ENCODE measurements at regions not wholly inside any gene's neighbourhood (a gene's known extent, or its start where the extent isn't known, plus 50 kb on each side); places are given as distances from the start of the nearest gene placed in this dataset.

DNA sequence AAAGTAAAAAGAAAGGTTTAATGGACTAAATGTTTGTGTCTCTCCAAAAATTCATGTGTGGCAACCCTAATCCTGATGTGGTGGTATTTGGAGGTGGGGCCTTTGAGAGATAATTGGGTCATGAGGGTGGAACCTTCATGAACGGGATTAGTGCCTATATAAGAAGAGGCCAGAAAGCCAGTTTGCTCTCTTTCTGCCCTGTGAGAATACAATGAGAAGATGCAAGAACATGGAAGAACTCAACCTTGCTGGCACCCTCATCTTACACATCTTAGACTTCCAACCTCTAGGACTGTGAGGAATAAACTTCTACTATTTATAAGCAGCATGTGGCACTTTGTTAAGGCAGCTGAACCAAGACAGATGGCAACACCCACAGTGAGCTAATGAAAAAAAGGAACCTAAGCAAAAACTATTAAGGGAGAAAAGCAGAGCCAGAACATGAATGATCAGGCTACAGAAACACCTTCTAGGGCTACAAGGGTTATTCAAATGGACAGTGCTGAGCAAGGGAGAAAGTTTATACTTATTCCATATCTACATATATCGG is 159.5 kb downstream of the PLK2 start:
- intact Hi-C loops (cut with micrococcal nuclease; ENCODE audit: unreplicated experiment), result no loop called here
- CTCF ChIA-PET, result no interaction called here

GRCh38 chr5:58299256-58299655 is 160.6 kb downstream of the PLK2 start:
- ATAC-seq, result no peak
- no TSS peak for BruUV-seq (replicated peaks)
- CTCF ChIA-PET, result no interaction called here

More for the DNA sequence above, 159.5 kb downstream of the PLK2 start:
- H3K36me3 ChIP-seq (ENCODE audit: control insufficient read depth, insufficient read depth, low read length), result no peaks in the 10 kb centered on the region
- H3K4me1 ChIP-seq (ENCODE audit: control insufficient read depth, insufficient read depth, low read length), result no peaks in the 10 kb centered on the region
- no peak overlapping the region for H3K27ac ChIP-seq (ENCODE audit: low read length)
- DNase-seq (ENCODE audit: low read depth, low spot score), result no peak
- H3K9me3 ChIP-seq (ENCODE audit: control insufficient read depth, insufficient read depth, low read depth, low read length), result no peaks in the 10 kb centered on the region
- TF ChIP-seq REST (IDR thresholded peaks at IDR 0.05; ENCODE audit: insufficient read depth in 1 of 2, low read depth in 2 of 2, low read length in 1 of 2) (no peak), SIN3A (IDR thresholded peaks at IDR 0.05; ENCODE audit: borderline replicate concordance, insufficient read depth, low read depth, low read length) (no peak), TCF7L2 (IDR thresholded peaks at IDR 0.05; ENCODE audit: low read depth, low read length) (no peak), POLR2AphosphoS5 (IDR thresholded peaks at IDR 0.05; ENCODE audit: low read depth, low read length) (no peak)
- TF ChIP-seq, protein P1, sequence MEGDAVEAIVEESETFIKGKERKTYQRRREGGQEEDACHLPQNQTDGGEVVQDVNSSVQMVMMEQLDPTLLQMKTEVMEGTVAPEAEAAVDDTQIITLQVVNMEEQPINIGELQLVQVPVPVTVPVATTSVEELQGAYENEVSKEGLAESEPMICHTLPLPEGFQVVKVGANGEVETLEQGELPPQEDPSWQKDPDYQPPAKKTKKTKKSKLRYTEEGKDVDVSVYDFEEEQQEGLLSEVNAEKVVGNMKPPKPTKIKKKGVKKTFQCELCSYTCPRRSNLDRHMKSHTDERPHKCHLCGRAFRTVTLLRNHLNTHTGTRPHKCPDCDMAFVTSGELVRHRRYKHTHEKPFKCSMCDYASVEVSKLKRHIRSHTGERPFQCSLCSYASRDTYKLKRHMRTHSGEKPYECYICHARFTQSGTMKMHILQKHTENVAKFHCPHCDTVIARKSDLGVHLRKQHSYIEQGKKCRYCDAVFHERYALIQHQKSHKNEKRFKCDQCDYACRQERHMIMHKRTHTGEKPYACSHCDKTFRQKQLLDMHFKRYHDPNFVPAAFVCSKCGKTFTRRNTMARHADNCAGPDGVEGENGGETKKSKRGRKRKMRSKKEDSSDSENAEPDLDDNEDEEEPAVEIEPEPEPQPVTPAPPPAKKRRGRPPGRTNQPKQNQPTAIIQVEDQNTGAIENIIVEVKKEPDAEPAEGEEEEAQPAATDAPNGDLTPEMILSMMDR (IDR thresholded peaks at IDR 0.05), result no peak
- no peak overlapping the region for H3K4me3 ChIP-seq (ENCODE audit: low read depth in 2 of 2, low read length in 2 of 2)
- no TSS peak for BruUV-seq (replicated peaks)
- POLR2A ChIA-PET, result no interaction called here
- in situ Hi-C loops (cut with HindIII; ENCODE audit: low pct_unique_long_range_greater_than_20kb, low sequenced_read_pairs), result no loop called here
- ATAC-seq, result no peak
- no peaks in the 10 kb centered on the region for H3K27me3 ChIP-seq (ENCODE audit: control insufficient read depth, insufficient read depth, low read length)

More at GRCh38 chr5:58299256-58299655, 160.6 kb downstream of the PLK2 start:
- in situ Hi-C loops (cut with HindIII; ENCODE audit: low pct_unique_long_range_greater_than_20kb, low sequenced_read_pairs) (no loop called here), intact Hi-C loops (cut with micrococcal nuclease; ENCODE audit: unreplicated experiment) (no loop called here)
- no peaks in the 10 kb centered on the region for H3K4me1 ChIP-seq (ENCODE audit: control insufficient read depth, insufficient read depth, low read length)
- H3K36me3 ChIP-seq (ENCODE audit: control insufficient read depth, insufficient read depth, low read length), result no peaks in the 10 kb centered on the region
- H3K9me3 ChIP-seq (ENCODE audit: control insufficient read depth, insufficient read depth, low read depth, low read length), result no peaks in the 10 kb centered on the region
- H3K4me3 ChIP-seq (ENCODE audit: low read depth in 2 of 2, low read length in 2 of 2), result no peak overlapping the region
- POLR2A ChIA-PET, result interaction anchor here (0.6 kb wide), 1 partner anchor 160 kb away, joined by 4 read pairs; no protein-coding TSS in a partner anchor
- no peaks in the 10 kb centered on the region for H3K27me3 ChIP-seq (ENCODE audit: control insufficient read depth, insufficient read depth, low read length)
- TF ChIP-seq, protein P1 (IDR thresholded peaks at IDR 0.05), result no peak
- no peak for TF ChIP-seq REST (IDR thresholded peaks at IDR 0.05; ENCODE audit: insufficient read depth in 1 of 2, low read depth in 2 of 2, low read length in 1 of 2)
- TF ChIP-seq SIN3A (IDR thresholded peaks at IDR 0.05; ENCODE audit: borderline replicate concordance, insufficient read depth, low read depth, low read length), result no peak
- no peak for TF ChIP-seq POLR2AphosphoS5 (IDR thresholded peaks at IDR 0.05; ENCODE audit: low read depth, low read length)
- no peak for TF ChIP-seq TCF7L2 (IDR thresholded peaks at IDR 0.05; ENCODE audit: low read depth, low read length)
- H3K27ac ChIP-seq (ENCODE audit: low read length), result no peak overlapping the region; the same call in 1 of the 2 replicates
- DNase-seq (ENCODE audit: low read depth, low spot score), result no peak

All from Panc1 (cell line).